ENCODE measurements at regions not wholly inside any gene's neighbourhood (a gene's known extent, or its start where the extent isn't known, plus 50 kb on each side); places are given as distances from the start of the nearest gene placed in this dataset.

DNA sequence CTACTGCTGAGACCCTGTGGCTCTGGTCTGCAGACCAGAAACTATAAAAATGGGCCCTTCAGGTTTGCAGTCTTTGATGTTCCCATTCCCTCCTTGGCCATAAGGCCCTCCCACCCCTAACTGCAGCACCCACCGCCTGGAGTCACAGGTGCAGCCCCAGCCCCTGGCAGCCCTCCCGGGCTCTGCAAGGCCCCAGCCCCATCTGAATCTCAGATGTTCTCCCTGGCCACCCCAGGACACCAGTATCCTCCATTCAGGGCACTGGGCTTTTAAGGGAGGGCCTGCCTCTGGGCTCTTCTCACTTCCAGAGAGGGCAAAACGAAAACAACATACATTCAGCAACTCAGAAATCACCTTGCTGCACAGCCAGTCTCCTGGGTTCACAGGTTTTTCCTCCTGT is 107.7 kb upstream of the RET start:
- ChIA-PET POLR2A (ENCODE audit: unreplicated experiment) (no interaction called here), CTCF (no interaction called here)
- Histone ChIP-seq H3K4me1 (ENCODE audit: control insufficient read depth, insufficient read depth, low read length) (no peaks in the 10 kb centered on the region), H4K5ac (ENCODE audit: low read depth, low read length) (no peak overlapping the region), H3K18ac (ENCODE audit: low read depth, low read length) (no peak overlapping the region), H2BK20ac (ENCODE audit: low read depth, low read length) (no peak overlapping the region), H3K23ac (ENCODE audit: low read depth, low read length) (no peak overlapping the region), H2AK9ac (replicated peaks; ENCODE audit: low read depth, low read length, poor library complexity) (no peak overlapping the region), H2BK15ac (ENCODE audit: low read depth, low read length) (no peak overlapping the region), H3K9me3 (ENCODE audit: control insufficient read depth, insufficient read depth, low read length) (no peaks in the 10 kb centered on the region), H2BK5ac (ENCODE audit: low read depth, low read length, poor library complexity, severe bottlenecking) (no peak overlapping the region), H3K4me2 (ENCODE audit: low read depth, low read length) (no peak overlapping the region), H4K20me1 (ENCODE audit: insufficient read depth, low read length) (no peaks in the 10 kb centered on the region), H3K9ac (ENCODE audit: low read depth, low read length) (no peak overlapping the region), H3K27me3 (ENCODE audit: control insufficient read depth, insufficient read depth, low read length) (peaks cover 4% of the 10 kb centered on the region; the same call in 1 of the 2 replicates), H3K79me1 (ENCODE audit: low read depth in 1 of 2, low read length in 2 of 2) (no peaks in the 10 kb centered on the region), H2BK120ac (ENCODE audit: low read depth, low read length) (no peak overlapping the region), H4K8ac (ENCODE audit: low read depth in 2 of 2, low read length in 2 of 2) (no peak overlapping the region), H2AK5ac (ENCODE audit: low read depth, low read length) (no peak overlapping the region), H3K4me3 (ENCODE audit: insufficient read depth, low read depth, low read length) (no peak overlapping the region), H3K36me3 (ENCODE audit: control insufficient read depth, insufficient read depth, low read length) (no peaks in the 10 kb centered on the region), H3K14ac (replicated peaks; ENCODE audit: low read depth, low read length) (no peak overlapping the region), H3K27ac (ENCODE audit: insufficient read depth, low read length) (no peak overlapping the region), H3K56ac (ENCODE audit: extremely low read depth, insufficient read depth, low read length) (no peak overlapping the region), H3K9me1 (ENCODE audit: insufficient read depth, low read length) (no peaks in the 10 kb centered on the region), H2AFZ (replicated peaks; ENCODE audit: low read length, poor library complexity) (no peak overlapping the region), H4K91ac (ENCODE audit: insufficient read depth, low read depth, low read length) (no peak overlapping the region), H3K4ac (ENCODE audit: low read depth, low read length) (no peak overlapping the region)
- no peak for DNase-seq
- in situ Hi-C loops (cut with MboI; ENCODE audit: low sequenced_read_pairs) (no loop called here), intact Hi-C loops (cut with micrococcal nuclease) (no loop called here), dilution Hi-C loops (cut with HindIII; ENCODE audit: low sequenced_read_pairs, unreplicated experiment) (no loop called here)
- TF ChIP-seq MAZ (IDR thresholded peaks at IDR 0.05; ENCODE audit: borderline replicate concordance, low read depth, low read length) (no peak), POLR2A (IDR thresholded peaks at IDR 0.05; ENCODE audit: low read depth, low read length) (no peak), SMC3 (IDR thresholded peaks at IDR 0.05; ENCODE audit: low read depth, low read length) (no peak), MXI1 (IDR thresholded peaks at IDR 0.05; ENCODE audit: borderline replicate concordance, low read depth, low read length) (no peak), FOS (IDR thresholded peaks at IDR 0.05; ENCODE audit: low read depth, low read length) (no peak)
- TF ChIP-seq, protein P1, sequence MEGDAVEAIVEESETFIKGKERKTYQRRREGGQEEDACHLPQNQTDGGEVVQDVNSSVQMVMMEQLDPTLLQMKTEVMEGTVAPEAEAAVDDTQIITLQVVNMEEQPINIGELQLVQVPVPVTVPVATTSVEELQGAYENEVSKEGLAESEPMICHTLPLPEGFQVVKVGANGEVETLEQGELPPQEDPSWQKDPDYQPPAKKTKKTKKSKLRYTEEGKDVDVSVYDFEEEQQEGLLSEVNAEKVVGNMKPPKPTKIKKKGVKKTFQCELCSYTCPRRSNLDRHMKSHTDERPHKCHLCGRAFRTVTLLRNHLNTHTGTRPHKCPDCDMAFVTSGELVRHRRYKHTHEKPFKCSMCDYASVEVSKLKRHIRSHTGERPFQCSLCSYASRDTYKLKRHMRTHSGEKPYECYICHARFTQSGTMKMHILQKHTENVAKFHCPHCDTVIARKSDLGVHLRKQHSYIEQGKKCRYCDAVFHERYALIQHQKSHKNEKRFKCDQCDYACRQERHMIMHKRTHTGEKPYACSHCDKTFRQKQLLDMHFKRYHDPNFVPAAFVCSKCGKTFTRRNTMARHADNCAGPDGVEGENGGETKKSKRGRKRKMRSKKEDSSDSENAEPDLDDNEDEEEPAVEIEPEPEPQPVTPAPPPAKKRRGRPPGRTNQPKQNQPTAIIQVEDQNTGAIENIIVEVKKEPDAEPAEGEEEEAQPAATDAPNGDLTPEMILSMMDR (conservative IDR thresholded peaks at IDR 0.05; ENCODE audit: low read depth, low read length): no peak
- TF ChIP-seq, protein P2, sequence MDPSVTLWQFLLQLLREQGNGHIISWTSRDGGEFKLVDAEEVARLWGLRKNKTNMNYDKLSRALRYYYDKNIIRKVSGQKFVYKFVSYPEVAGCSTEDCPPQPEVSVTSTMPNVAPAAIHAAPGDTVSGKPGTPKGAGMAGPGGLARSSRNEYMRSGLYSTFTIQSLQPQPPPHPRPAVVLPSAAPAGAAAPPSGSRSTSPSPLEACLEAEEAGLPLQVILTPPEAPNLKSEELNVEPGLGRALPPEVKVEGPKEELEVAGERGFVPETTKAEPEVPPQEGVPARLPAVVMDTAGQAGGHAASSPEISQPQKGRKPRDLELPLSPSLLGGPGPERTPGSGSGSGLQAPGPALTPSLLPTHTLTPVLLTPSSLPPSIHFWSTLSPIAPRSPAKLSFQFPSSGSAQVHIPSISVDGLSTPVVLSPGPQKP (IDR thresholded peaks at IDR 0.05; ENCODE audit: borderline replicate concordance, low read depth, low read length): no peak
- WGBS, 2 experiments (ENCODE audit: extremely low coverage in 2 of 2, insufficient read length in 1 of 2): no CpG with 5 or more reads among the region's 3 CpGs
- ATAC-seq (ENCODE audit: low read depth): no peak
- BruUV-seq (replicated peaks): no TSS peak

Data from IMR-90 (cell line).